Breast epithelium (tissue), 3 donors: ENCODE measurements at regions not wholly inside any gene's neighbourhood (a gene's known extent, or its start where the extent isn't known, plus 50 kb on each side); places are given as distances from the start of the nearest gene placed in this dataset.

ENCODE experiments used
- CTCF ChIP-seq, 3 donors: fragments of 450-650 bp; IDR thresholded peaks; one replicate each; pipeline ENCODE4 v1.5.1; 2016 to 2017; ENCODE audit warnings: antibody characterized with exemption in 3 of 3, mild to moderate bottlenecking in 3 of 3, moderate library complexity in 3 of 3
- POLR2A ChIP-seq: fragments of 450-650 bp; IDR thresholded peaks from one replicate; pipeline ENCODE4 v1.6.1; 2016; ENCODE audit warnings: antibody characterized with exemption, mild to moderate bottlenecking, moderate library complexity

- no peak for TF ChIP-seq CTCF (IDR thresholded peaks at IDR 0.05)
- TF ChIP-seq POLR2A, result no peak
These were observed 83.4 kb downstream of the NPTX2 start for GRCh38 chr7:98700533-98700932.
